ENCODE measurements at regions not wholly inside any gene's neighbourhood (a gene's known extent, or its start where the extent isn't known, plus 50 kb on each side); places are given as distances from the start of the nearest gene placed in this dataset.

DNA sequence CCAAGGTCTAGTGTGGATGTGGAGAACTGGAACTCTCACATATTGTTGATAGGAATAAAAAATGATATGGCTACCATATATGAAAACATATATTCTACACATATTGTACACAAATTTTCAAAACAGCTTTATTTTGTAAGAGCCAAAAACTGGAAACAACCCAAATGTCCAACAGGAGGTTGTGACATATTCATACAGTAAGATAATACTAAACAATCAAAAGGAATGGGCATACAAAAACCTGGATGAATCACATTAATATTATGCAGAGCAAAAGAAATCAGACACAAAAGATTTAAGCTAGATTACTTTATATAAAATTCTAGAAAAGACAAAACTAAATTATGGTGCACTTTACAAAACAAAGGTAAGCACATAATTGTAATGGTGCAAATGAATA is 223.9 kb downstream of the SIM1 start:
- intact Hi-C loops (cut with DNase I, micrococcal nuclease): no loop called here
- H3K4me1 ChIP-seq (ENCODE audit: low read depth): no peaks in the 10 kb centered on the region
- H3K4me3 ChIP-seq: no peak overlapping the region
- DNase-seq (no peak), ATAC-seq (no peak)
- H3K9me3 ChIP-seq: no peaks in the 10 kb centered on the region
- TF ChIP-seq, protein P1, sequence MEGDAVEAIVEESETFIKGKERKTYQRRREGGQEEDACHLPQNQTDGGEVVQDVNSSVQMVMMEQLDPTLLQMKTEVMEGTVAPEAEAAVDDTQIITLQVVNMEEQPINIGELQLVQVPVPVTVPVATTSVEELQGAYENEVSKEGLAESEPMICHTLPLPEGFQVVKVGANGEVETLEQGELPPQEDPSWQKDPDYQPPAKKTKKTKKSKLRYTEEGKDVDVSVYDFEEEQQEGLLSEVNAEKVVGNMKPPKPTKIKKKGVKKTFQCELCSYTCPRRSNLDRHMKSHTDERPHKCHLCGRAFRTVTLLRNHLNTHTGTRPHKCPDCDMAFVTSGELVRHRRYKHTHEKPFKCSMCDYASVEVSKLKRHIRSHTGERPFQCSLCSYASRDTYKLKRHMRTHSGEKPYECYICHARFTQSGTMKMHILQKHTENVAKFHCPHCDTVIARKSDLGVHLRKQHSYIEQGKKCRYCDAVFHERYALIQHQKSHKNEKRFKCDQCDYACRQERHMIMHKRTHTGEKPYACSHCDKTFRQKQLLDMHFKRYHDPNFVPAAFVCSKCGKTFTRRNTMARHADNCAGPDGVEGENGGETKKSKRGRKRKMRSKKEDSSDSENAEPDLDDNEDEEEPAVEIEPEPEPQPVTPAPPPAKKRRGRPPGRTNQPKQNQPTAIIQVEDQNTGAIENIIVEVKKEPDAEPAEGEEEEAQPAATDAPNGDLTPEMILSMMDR (IDR thresholded peaks at IDR 0.05): no peak
- H3K36me3 ChIP-seq (ENCODE audit: low read depth): no peaks in the 10 kb centered on the region

DNA sequence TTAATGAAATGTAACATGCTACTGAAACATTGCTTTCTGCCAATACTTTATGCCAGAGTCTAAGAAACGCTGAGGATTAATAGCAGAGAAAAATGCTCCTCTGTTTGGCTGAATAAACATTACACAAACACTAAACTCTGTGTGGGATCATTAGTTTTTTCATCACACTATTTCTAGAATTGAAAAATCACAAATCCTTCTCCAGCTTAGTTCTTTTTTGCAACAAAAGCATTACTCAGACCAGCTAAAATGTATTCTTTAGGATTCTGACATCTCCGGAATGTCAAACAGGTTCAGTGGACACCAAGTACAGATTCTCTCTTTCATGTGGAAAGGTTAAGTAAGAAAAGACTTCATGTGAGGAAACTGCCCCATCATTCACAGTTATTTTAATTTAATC is 226.9 kb downstream of the SIM1 start:
- Histone ChIP-seq H3K4me1 (ENCODE audit: low read depth) (no peaks in the 10 kb centered on the region), H3K36me3 (ENCODE audit: low read depth) (no peaks in the 10 kb centered on the region), H3K9me3 (no peaks in the 10 kb centered on the region), H3K4me3 (no peak overlapping the region)
- DNase-seq (no peak), ATAC-seq (no peak)
- intact Hi-C loops (cut with DNase I, micrococcal nuclease): no loop called here
- TF ChIP-seq, protein P1 (IDR thresholded peaks at IDR 0.05): no peak

DNA sequence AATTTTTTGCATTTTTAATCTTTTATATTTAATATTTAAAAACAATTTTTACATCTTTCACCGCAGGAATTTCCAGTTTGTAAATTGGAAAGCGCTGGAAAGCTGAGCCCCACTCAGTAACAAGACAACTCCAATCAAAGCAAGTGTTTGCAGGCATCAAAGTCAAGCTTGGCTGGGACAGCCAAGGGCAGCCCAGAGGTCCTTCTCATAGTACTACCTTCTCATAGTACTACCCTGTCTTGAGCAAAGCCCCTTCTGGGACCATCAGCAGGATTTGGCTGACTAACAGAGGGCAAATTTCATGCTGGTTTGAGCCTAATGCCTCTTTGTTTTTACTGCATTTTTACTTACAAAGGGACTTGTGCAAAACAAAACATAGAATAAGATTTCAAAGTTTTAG is 228.3 kb downstream of the SIM1 start:
- ATAC-seq (no peak), DNase-seq (no peak)
- Histone ChIP-seq H3K4me3 (no peak overlapping the region), H3K4me1 (ENCODE audit: low read depth) (no peaks in the 10 kb centered on the region), H3K36me3 (ENCODE audit: low read depth) (no peaks in the 10 kb centered on the region), H3K9me3 (no peaks in the 10 kb centered on the region)
- TF ChIP-seq, protein P1 (IDR thresholded peaks at IDR 0.05): no peak
- intact Hi-C loops (cut with DNase I, micrococcal nuclease): no loop called here

DNA sequence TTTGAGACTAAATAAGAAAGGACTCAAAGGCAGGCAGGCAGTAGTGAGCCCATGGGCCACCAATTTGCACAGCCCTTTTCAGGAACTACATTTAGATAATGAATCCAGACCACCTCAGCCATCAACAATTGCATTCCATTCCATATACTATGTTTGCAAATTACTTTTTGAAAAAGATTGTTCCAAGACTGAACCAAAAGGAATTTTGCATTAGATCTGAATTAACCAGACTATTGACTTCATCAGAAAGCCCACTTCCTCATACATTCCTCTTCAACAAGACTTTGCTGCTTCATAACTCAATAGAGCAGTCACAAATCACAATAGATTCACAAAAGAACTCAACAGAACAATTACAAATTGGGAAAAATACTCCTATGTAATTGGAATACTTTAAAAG is 229.1 kb downstream of the SIM1 start:
- Histone ChIP-seq H3K36me3 (ENCODE audit: low read depth) (no peaks in the 10 kb centered on the region), H3K4me1 (ENCODE audit: low read depth) (no peaks in the 10 kb centered on the region), H3K9me3 (no peaks in the 10 kb centered on the region), H3K4me3 (no peak overlapping the region)
- intact Hi-C loops (cut with DNase I, micrococcal nuclease): no loop called here
- TF ChIP-seq, protein P1 (IDR thresholded peaks at IDR 0.05): no peak
- DNase-seq: no peak
- ATAC-seq: no peak

DNA sequence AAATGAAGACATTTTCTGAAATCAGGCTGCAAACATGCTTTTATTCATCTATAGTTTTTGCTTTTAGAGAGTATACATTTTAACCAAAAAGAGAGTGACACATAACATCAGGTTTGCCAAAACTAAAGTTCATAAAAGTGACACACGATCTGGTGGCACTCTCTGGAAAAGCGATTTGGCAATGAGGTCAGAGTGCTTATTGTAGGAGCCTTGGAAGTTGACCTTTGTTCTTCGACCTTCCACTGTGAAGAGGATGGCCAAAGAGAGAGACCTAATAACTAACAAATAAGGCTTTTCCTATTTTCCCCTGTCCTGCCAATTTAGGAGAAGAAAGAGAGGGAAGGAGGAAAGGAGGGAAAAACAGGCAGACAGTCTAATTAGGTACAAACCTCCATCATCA is 230.1 kb downstream of the SIM1 start:
- Histone ChIP-seq H3K36me3 (ENCODE audit: low read depth) (no peaks in the 10 kb centered on the region), H3K9me3 (no peaks in the 10 kb centered on the region), H3K4me1 (ENCODE audit: low read depth) (no peaks in the 10 kb centered on the region), H3K4me3 (no peak overlapping the region)
- TF ChIP-seq, protein P1 (IDR thresholded peaks at IDR 0.05): no peak
- DNase-seq (no peak), ATAC-seq (no peak)
- intact Hi-C loops (cut with DNase I, micrococcal nuclease): no loop called here

All from mucosa of descending colon (tissue), 3 donors.